Gastrocnemius medialis (tissue), 4 donors: ENCODE measurements at regions not wholly inside any gene's neighbourhood (a gene's known extent, or its start where the extent isn't known, plus 50 kb on each side); places are given as distances from the start of the nearest gene placed in this dataset.
"Not testable (repeated sequence)": the region's sequence is repeated elsewhere in the genome, so short reads cannot be mapped to it uniquely, and the experiment has no call there.

Experiments used
- ATAC-seq, 2 donors: fragments of 150-250 bp; one replicate each; pipeline ENCODE4 v1.9.1; 2016
- DNase-seq, 2 donors: peaks; one replicate each; pipeline ENCODE4 v3.0.0-alpha.2; 2019
- H3K27ac ChIP-seq, 4 donors: fragments of 200-600 bp; sonication (generic); 1 replicate in 1 of 4; 2 replicates in 3 of 4; pipeline ENCODE4 v1.5.1; 2016 to 2018; ENCODE audit warnings: mild to moderate bottlenecking in 2 of 4, moderate library complexity in 1 of 4
- H3K27me3 ChIP-seq, 3 donors: fragments of 200-600 bp; sonication (generic) in 2 of 3; 1 replicate in 1 of 3; 2 replicates in 2 of 3; pipeline versions ENCODE4 v1.5.1 to v1.6.0; 2016 to 2019; ENCODE audit warnings: mild to moderate bottlenecking in 1 of 3, moderate library complexity in 1 of 3
- H3K36me3 ChIP-seq, 2 donors: fragments of 200-600 bp; sonication (generic) in 1 of 2; one replicate each; pipeline ENCODE4 v1.5.1; 2017 to 2018
- H3K4me1 ChIP-seq, 2 donors: fragments of 200-600 bp; sonication (generic) in 1 of 2; one replicate each; pipeline ENCODE4 v1.5.1; 2016 to 2017; ENCODE audit warnings: mild to moderate bottlenecking in 2 of 2
- H3K4me3 ChIP-seq, 4 donors: fragments of 200-600 bp; sonication (generic) in 3 of 4; 1 replicate in 1 of 4; 2 replicates in 3 of 4; pipeline ENCODE4 v1.5.1; 2016 to 2019; ENCODE audit warnings: mild to moderate bottlenecking in 2 of 4
- H3K9me3 ChIP-seq, 3 donors: fragments of 200-600 bp; sonication (generic) in 2 of 3; 1 replicate in 1 of 3; 2 replicates in 2 of 3; pipeline ENCODE4 v1.5.1; 2016 to 2019
- CTCF ChIP-seq, 5 experiments: fragments of 450-650 bp in 3 of 5; fragments of 200-600 bp in 2 of 5; sonication (generic) in 2 of 5; IDR thresholded peaks in 4 of 5; conservative IDR thresholded peaks in 1 of 5; 1 replicate in 4 of 5; 2 replicates in 1 of 5; pipeline ENCODE4 v1.5.1; 2016 to 2019; ENCODE audit warnings: antibody characterized with exemption in 5 of 5, mild to moderate bottlenecking in 3 of 5, moderate library complexity in 3 of 5
- POLR2A ChIP-seq, 2 donors: fragments of 450-650 bp; IDR thresholded peaks; one replicate each; pipeline ENCODE4 v1.6.1; 2017; ENCODE audit warnings: antibody characterized with exemption in 2 of 2, mild to moderate bottlenecking in 2 of 2, moderate library complexity in 2 of 2
- in situ Hi-C, 4 donors: fragments of 200-750 bp; cut with MboI; loops; one replicate each; pipeline versions ENCODE4 v1.15.0 to v1.8.0; 2017; ENCODE audit warnings: low sequenced_read_pairs in 4 of 4
- intact Hi-C: fragments of 100-400 bp; cut with DNase I; formaldehyde crosslinking; loops from one replicate; pipeline ENCODE4 v1.15.1; 2023; ENCODE audit warnings: low total_unique reads

GRCh38 chr5:8831251-8831650 is 714.6 kb downstream of the SEMA5A start:
- no peak overlapping the region for H3K27ac ChIP-seq
- H3K4me3 ChIP-seq, result no peak overlapping the region
- no peaks in the 10 kb centered on the region for H3K27me3 ChIP-seq
- DNase-seq (no peak), ATAC-seq (no peak)
- no peaks in the 10 kb centered on the region for H3K36me3 ChIP-seq
- in situ Hi-C loops (no loop called here), intact Hi-C loops (no loop called here)
- TF ChIP-seq CTCF (IDR thresholded peaks at IDR 0.05 in 4 of 5, conservative IDR thresholded peaks at IDR 0.05 in 1 of 5) (no peak), POLR2A (IDR thresholded peaks at IDR 0.05) (no peak)
- no peaks in the 10 kb centered on the region for H3K4me1 ChIP-seq
- no peaks in the 10 kb centered on the region for H3K9me3 ChIP-seq

- Histone ChIP-seq H3K36me3 (no peaks in the 10 kb centered on the region), H3K9me3 (no peaks in the 10 kb centered on the region), H3K27ac (no peak overlapping the region), H3K4me3 (no peak overlapping the region), H3K4me1 (no peaks in the 10 kb centered on the region), H3K27me3 (no peaks in the 10 kb centered on the region)
- DNase-seq (no peak), ATAC-seq (no peak)
- intact Hi-C loops, result no loop called here
- no peak for TF ChIP-seq POLR2A (IDR thresholded peaks at IDR 0.05)
- no peak for TF ChIP-seq CTCF (IDR thresholded peaks at IDR 0.05 in 4 of 5, conservative IDR thresholded peaks at IDR 0.05 in 1 of 5)
- in situ Hi-C loops, result no loop called here
These were observed 714.0 kb downstream of the SEMA5A start for GRCh38 chr5:8831854-8832253.

- H3K4me1 ChIP-seq, result no peaks in the 10 kb centered on the region
These were observed 706.4 kb downstream of the SEMA5A start for GRCh38 chr5:8839361-8840055.

GRCh38 chr5:8840237-8840636 is 705.6 kb downstream of the SEMA5A start:
- Histone ChIP-seq H3K4me1 (no peaks in the 10 kb centered on the region), H3K4me3 (no peak overlapping the region), H3K27me3 (no peaks in the 10 kb centered on the region), H3K36me3 (no peaks in the 10 kb centered on the region), H3K27ac (no peak overlapping the region), H3K9me3 (no peaks in the 10 kb centered on the region)
- ATAC-seq (no peak), DNase-seq (no peak)
- in situ Hi-C loops (no loop called here), intact Hi-C loops (no loop called here)
- no peak for TF ChIP-seq CTCF (IDR thresholded peaks at IDR 0.05 in 4 of 5, conservative IDR thresholded peaks at IDR 0.05 in 1 of 5)
- no peak for TF ChIP-seq POLR2A (IDR thresholded peaks at IDR 0.05)

More at GRCh38 chr5:8839361-8840055, 706.4 kb downstream of the SEMA5A start:
- in situ Hi-C loops (no loop called here), intact Hi-C loops (no loop called here)
- DNase-seq (no peak), ATAC-seq (no peak)
- Histone ChIP-seq H3K4me3 (no peak overlapping the region), H3K36me3 (no peaks in the 10 kb centered on the region), H3K27ac (no peak overlapping the region), H3K9me3 (no peaks in the 10 kb centered on the region), H3K27me3 (no peaks in the 10 kb centered on the region)
- TF ChIP-seq POLR2A (IDR thresholded peaks at IDR 0.05) (no peak), CTCF (IDR thresholded peaks at IDR 0.05 in 4 of 5, conservative IDR thresholded peaks at IDR 0.05 in 1 of 5) (no peak)

GRCh38 chr5:8840746-8841145 is 705.1 kb downstream of the SEMA5A start:
- H3K27me3 ChIP-seq, H3K36me3 ChIP-seq, H3K4me3 ChIP-seq, in situ Hi-C loops, ATAC-seq, intact Hi-C loops, H3K4me1 ChIP-seq, H3K9me3 ChIP-seq, DNase-seq, H3K27ac ChIP-seq: not testable (repeated sequence)
